ENCODE measurements at regions not wholly inside any gene's neighbourhood (a gene's known extent, or its start where the extent isn't known, plus 50 kb on each side); places are given as distances from the start of the nearest gene placed in this dataset.

GRCh38 chr7:115447495-115447894 is 525.6 kb downstream of the MDFIC start:
- H3K9me3 ChIP-seq (ENCODE audit: control insufficient read depth, insufficient read depth, low read length), result no peaks in the 10 kb centered on the region

DNA sequence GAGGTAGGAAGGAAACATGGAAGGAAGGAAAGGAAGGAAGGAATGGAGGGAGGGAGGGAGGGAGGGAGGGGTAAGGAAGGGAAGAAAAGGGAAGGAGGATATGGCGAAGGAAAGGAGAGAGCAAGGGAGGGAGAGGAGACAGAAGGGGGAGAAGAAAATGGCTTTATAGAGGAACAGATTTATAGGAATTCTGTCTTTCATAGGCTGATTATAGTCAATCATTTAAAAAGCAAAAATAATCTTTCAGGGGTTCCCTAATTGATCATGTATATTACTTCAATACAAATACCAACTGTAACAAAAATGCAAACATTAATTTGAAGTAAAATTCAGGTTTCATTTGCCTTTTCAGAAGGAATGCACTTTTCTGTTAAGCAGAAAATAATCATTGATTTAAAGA is 519.1 kb downstream of the MDFIC start:
- Histone ChIP-seq H3K4me1 (ENCODE audit: insufficient read depth, low read length) (no peaks in the 10 kb centered on the region; the same call in 1 of the 2 replicates), H3K9me3 (ENCODE audit: control insufficient read depth, insufficient read depth, low read length) (no peaks in the 10 kb centered on the region), H3K36me3 (ENCODE audit: insufficient read depth, low read length) (no peaks in the 10 kb centered on the region), H3K9ac (ENCODE audit: low read depth, low read length) (no peak overlapping the region)

More at GRCh38 chr7:115447495-115447894, 525.6 kb downstream of the MDFIC start:
- Histone ChIP-seq H3K4me1 (ENCODE audit: insufficient read depth, low read length) (no peaks in the 10 kb centered on the region), H3K36me3 (ENCODE audit: insufficient read depth, low read length) (no peaks in the 10 kb centered on the region), H3K9ac (ENCODE audit: low read depth, low read length) (no peak overlapping the region)

DNA sequence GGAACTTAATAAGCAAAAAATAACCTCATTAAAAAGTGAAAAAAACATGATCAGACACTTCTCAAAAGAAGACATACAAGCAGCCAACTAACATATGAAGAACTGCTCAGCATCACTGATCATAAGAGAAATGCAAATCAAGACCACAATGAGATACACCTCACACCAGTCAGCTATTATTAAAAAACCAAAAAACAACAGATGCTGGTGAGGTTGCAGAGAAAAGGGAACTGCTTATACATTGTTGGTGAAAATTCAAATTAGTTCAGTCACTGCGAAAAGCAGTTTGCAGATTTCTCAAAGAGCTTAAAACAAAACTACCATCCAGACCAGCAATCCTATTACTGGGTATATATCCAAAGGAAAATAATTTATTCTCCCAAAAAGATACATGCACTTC is 513.3 kb downstream of the MDFIC start:
- H3K4me1 ChIP-seq (ENCODE audit: insufficient read depth, low read length), result no peaks in the 10 kb centered on the region; the same call in 1 of the 2 replicates
- H3K9me3 ChIP-seq (ENCODE audit: control insufficient read depth, insufficient read depth, low read length), result no peaks in the 10 kb centered on the region
- no peaks in the 10 kb centered on the region for H3K36me3 ChIP-seq (ENCODE audit: insufficient read depth, low read length)
- H3K9ac ChIP-seq (ENCODE audit: low read depth, low read length), result no peak overlapping the region

DNA sequence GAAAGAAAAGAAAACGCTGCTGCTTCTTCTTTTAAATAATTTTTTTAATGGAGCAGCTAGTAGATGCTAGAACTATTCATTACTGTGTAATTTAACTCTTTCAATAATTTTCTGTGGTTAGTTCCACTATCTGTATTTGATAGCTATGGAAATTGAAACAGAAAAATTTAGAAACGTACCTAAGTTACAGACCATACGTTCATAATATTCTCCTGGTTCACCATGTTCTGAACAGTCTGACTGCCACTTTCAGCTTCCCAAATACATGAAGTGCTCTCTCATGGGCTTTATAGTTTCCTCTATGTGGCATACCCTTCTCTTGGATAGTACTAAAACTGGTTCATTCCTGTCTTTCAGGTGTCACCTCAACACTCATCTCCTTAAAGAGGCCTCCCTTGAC is 508.0 kb downstream of the MDFIC start:
- Histone ChIP-seq H3K4me1 (ENCODE audit: insufficient read depth, low read length) (no peaks in the 10 kb centered on the region), H3K9me3 (ENCODE audit: control insufficient read depth, insufficient read depth, low read length) (no peaks in the 10 kb centered on the region), H3K36me3 (ENCODE audit: insufficient read depth, low read length) (no peaks in the 10 kb centered on the region), H3K9ac (ENCODE audit: low read depth, low read length) (no peak overlapping the region)

DNA sequence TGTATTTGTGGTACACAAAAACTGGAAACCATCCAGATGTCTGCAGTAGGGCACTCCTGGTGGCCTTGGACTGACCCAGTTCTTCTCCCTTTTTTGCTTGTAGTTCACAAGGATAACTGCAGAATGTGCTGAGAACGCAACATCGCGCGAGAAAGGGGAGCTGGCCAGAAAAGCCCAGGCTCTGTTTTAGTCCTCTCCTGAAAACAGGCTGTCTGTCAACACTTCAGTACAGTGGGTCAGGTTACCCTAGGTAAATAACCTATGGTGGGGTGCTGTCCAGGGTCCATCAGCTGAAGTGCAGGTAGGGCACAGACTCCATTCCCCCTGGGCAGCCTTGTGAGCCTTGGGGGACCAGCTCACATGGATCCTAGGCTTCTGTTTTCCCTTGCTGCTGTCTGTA is 495.8 kb downstream of the MDFIC start:
- no peak overlapping the region for H3K9ac ChIP-seq (ENCODE audit: low read depth, low read length)
- no peaks in the 10 kb centered on the region for H3K9me3 ChIP-seq (ENCODE audit: control insufficient read depth, insufficient read depth, low read length)
- H3K36me3 ChIP-seq (ENCODE audit: insufficient read depth, low read length), result no peaks in the 10 kb centered on the region
- no peaks in the 10 kb centered on the region for H3K4me1 ChIP-seq (ENCODE audit: insufficient read depth, low read length)

DNA sequence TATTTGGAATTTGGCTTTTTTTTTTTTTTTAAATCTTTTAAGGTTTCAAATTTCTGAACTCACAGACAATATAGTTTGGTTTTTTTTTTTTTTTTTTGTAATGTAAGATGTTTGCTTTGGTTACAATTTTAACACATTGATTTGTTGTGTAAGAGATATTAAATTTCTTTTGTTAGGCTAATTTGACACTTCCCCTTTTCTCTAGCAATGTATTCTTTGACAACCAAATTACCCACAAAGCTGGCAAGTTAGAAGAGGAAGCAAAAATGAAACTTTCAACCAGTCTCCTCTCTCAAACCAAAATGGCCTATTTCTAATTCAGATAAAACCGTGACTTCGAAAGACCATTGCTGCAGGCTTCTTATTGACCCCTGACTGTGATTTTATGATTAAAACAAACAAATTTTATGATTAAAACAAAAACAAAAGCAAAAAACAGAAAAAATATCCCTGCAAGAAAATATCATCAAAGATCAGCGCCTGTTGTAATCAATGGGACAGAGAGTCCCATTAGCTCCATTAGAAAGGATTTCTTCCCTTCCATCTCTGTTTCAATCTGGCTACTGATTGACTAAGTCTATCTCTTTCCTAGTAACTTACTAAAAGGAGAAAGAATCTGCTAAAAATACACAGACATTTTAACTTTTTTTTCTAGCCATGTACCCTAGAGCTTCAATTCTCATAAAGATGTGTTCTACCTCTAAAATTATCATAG is 489.2 kb downstream of the MDFIC start:
- Histone ChIP-seq H3K36me3 (ENCODE audit: insufficient read depth, low read length) (no peaks in the 10 kb centered on the region), H3K4me1 (ENCODE audit: insufficient read depth, low read length) (peaks cover 7% of the 10 kb centered on the region; the same call in 1 of the 2 replicates), H3K9me3 (ENCODE audit: control insufficient read depth, insufficient read depth, low read length) (no peaks in the 10 kb centered on the region), H3K9ac (ENCODE audit: low read depth, low read length) (no peak overlapping the region)

DNA sequence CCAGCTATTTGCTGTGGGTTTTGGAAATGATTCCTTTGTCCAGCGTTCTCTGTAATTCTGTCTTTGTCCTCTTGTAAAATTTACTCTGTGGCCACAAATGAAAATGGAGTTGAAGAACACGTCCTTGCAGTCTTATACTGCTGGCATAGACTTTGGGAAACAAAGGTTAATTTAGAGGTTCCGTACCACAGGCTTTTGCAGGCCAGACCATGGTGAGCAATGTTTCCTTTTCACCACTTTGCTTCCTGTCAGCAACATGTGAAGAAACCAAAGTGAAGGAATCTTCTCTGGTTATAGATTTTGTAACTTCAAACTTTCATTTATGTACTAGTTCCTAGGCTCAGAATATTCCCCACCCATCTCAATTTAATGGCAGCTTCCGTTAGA is 488.5 kb downstream of the MDFIC start:
- Histone ChIP-seq H3K9ac (ENCODE audit: low read depth, low read length) (no peak overlapping the region), H3K4me1 (ENCODE audit: insufficient read depth, low read length) (peaks cover 7% of the 10 kb centered on the region; the same call in 1 of the 2 replicates), H3K36me3 (ENCODE audit: insufficient read depth, low read length) (no peaks in the 10 kb centered on the region), H3K9me3 (ENCODE audit: control insufficient read depth, insufficient read depth, low read length) (no peaks in the 10 kb centered on the region)

- H3K36me3 ChIP-seq (ENCODE audit: insufficient read depth, low read length), result no peaks in the 10 kb centered on the region
Measured at GRCh38 chr7:115409682-115410433, 488.0 kb downstream of the MDFIC start.

GRCh38 chr7:115406219-115406618 is 484.3 kb downstream of the MDFIC start:
- Histone ChIP-seq H3K36me3 (ENCODE audit: insufficient read depth, low read length) (no peaks in the 10 kb centered on the region), H3K9me3 (ENCODE audit: control insufficient read depth, insufficient read depth, low read length) (no peaks in the 10 kb centered on the region), H3K4me1 (ENCODE audit: insufficient read depth, low read length) (peaks cover 2% of the 10 kb centered on the region; the same call in 1 of the 2 replicates), H3K9ac (ENCODE audit: low read depth, low read length) (no peak overlapping the region)

More at GRCh38 chr7:115409682-115410433, 488.0 kb downstream of the MDFIC start:
- no peaks in the 10 kb centered on the region for H3K9me3 ChIP-seq (ENCODE audit: control insufficient read depth, insufficient read depth, low read length)
- H3K4me1 ChIP-seq (ENCODE audit: insufficient read depth, low read length), result peaks cover 7% of the 10 kb centered on the region; the same call in 1 of the 2 replicates
- no peak overlapping the region for H3K9ac ChIP-seq (ENCODE audit: low read depth, low read length)

DNA sequence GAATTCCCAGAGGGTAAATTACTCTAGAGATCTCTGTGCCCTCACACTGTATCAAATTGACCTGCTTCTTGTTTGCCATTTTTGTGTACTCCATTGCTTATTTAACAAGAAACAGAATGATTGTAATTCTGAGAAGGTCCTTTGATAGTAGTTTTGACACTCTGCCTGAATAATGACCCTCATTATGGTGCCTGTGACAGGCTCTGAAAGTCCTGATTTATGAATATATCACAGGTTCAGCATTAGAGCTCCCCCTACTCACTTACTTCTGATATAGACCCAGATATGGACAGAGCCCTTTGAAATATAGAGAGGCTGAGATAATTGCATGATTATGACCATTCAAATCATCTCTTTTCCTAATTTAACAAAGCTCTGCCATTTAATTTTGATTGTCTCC is 465.2 kb downstream of the MDFIC start:
- Histone ChIP-seq H3K9me3 (ENCODE audit: control insufficient read depth, insufficient read depth, low read length) (no peaks in the 10 kb centered on the region), H3K9ac (ENCODE audit: low read depth, low read length) (no peak overlapping the region), H3K36me3 (ENCODE audit: insufficient read depth, low read length) (no peaks in the 10 kb centered on the region), H3K4me1 (ENCODE audit: insufficient read depth, low read length) (no peaks in the 10 kb centered on the region)

- H3K9ac ChIP-seq (ENCODE audit: low read depth, low read length), result no peak overlapping the region
- no peaks in the 10 kb centered on the region for H3K4me1 ChIP-seq (ENCODE audit: insufficient read depth, low read length)
- no peaks in the 10 kb centered on the region for H3K36me3 ChIP-seq (ENCODE audit: insufficient read depth, low read length)
- H3K9me3 ChIP-seq (ENCODE audit: control insufficient read depth, insufficient read depth, low read length), result no peaks in the 10 kb centered on the region
Measured at GRCh38 chr7:115379321-115379720, 457.4 kb downstream of the MDFIC start.

GRCh38 chr7:115368998-115369397 is 447.1 kb downstream of the MDFIC start:
- H3K4me1 ChIP-seq (ENCODE audit: insufficient read depth, low read length), result no peaks in the 10 kb centered on the region
- no peaks in the 10 kb centered on the region for H3K36me3 ChIP-seq (ENCODE audit: insufficient read depth, low read length)
- no peaks in the 10 kb centered on the region for H3K9me3 ChIP-seq (ENCODE audit: control insufficient read depth, insufficient read depth, low read length)
- H3K9ac ChIP-seq (ENCODE audit: low read depth, low read length), result no peak overlapping the region

- Histone ChIP-seq H3K4me1 (ENCODE audit: insufficient read depth, low read length) (no peaks in the 10 kb centered on the region), H3K9me3 (ENCODE audit: control insufficient read depth, insufficient read depth, low read length) (no peaks in the 10 kb centered on the region)
Measured at GRCh38 chr7:115363916-115364315, 442.0 kb downstream of the MDFIC start.

GRCh38 chr7:115359955-115360354 is 438.1 kb downstream of the MDFIC start:
- Histone ChIP-seq H3K4me1 (ENCODE audit: insufficient read depth, low read length) (no peaks in the 10 kb centered on the region), H3K9me3 (ENCODE audit: control insufficient read depth, insufficient read depth, low read length) (no peaks in the 10 kb centered on the region), H3K36me3 (ENCODE audit: insufficient read depth, low read length) (no peaks in the 10 kb centered on the region), H3K9ac (ENCODE audit: low read depth, low read length) (no peak overlapping the region)

More at GRCh38 chr7:115363916-115364315, 442.0 kb downstream of the MDFIC start:
- Histone ChIP-seq H3K9ac (ENCODE audit: low read depth, low read length) (no peak overlapping the region), H3K36me3 (ENCODE audit: insufficient read depth, low read length) (no peaks in the 10 kb centered on the region)

DNA sequence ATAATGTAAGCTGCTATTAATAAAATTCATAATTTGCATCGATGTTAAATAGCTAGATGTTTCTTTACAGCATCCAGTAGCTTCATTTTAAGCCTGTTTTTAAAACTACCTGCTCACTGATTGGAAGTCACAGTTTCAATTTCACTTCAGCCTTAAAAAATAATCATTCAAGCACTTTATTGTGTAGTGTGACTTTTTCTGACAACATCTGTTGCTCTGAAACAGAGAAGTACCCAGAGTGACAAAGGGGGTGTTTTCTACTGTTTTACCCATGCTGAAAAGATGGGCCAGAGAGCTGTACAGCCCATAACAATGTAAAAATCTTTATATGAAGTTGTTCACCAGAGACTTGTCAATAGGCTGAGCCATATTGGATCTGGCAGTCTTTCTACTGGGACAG is 437.2 kb downstream of the MDFIC start:
- Histone ChIP-seq H3K4me1 (ENCODE audit: insufficient read depth, low read length) (no peaks in the 10 kb centered on the region), H3K36me3 (ENCODE audit: insufficient read depth, low read length) (no peaks in the 10 kb centered on the region), H3K9me3 (ENCODE audit: control insufficient read depth, insufficient read depth, low read length) (no peaks in the 10 kb centered on the region), H3K9ac (ENCODE audit: low read depth, low read length) (no peak overlapping the region)

Measured in ES-I3 (cell line).